GM21367 (cell line): ENCODE measurements at regions not wholly inside any gene's neighbourhood (a gene's known extent, or its start where the extent isn't known, plus 50 kb on each side); places are given as distances from the start of the nearest gene placed in this dataset.

Source experiments
- ATAC-seq: cut with Tn5 transposase; IDR thresholded peaks from one replicate; pipeline ENCODE4 v1.9.1; 2021; ENCODE audit not compliant: unreplicated experiment

GRCh38 chr4:160808174-160808573 lies 1355.6 kb downstream of the FSTL5 start:
- ATAC-seq = no peak

DNA sequence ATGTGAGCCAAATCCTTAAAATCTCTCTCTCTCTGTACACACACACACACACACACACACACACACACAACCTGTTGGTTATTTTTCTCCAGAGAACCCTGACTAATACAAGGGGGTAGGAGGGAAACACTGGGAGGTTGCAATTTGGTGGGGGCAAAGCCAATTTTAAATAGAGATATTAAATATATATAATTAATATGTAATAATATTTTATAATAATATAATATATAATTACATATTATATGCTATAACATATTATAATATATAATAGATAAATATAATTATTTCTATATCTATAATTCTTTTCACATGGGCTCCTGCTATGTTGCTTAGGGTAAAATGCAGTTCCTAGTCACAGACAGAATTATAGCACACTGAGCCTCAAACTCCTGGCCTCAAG lies 1354.2 kb downstream of the FSTL5 start:
- ATAC-seq = no peak

DNA sequence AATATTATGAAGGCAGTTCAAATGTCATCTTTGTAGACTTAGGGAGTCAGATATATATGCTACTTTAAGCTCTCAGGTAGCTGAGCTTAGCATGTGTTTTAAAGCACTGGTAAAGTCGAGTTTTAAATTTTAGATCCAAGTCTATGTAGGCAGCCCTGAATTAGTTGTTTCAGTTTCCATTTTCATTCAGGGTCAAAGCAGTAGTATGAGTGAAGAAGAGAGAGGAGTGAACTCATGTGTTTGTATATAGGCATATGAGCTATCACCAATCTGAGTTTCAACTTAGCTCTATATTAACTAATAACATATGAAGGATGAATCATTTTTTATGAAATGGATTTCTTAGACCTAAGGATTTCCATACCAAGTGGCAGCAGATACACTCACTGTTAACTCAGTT lies 1353.4 kb downstream of the FSTL5 start:
- ATAC-seq = no peak

DNA sequence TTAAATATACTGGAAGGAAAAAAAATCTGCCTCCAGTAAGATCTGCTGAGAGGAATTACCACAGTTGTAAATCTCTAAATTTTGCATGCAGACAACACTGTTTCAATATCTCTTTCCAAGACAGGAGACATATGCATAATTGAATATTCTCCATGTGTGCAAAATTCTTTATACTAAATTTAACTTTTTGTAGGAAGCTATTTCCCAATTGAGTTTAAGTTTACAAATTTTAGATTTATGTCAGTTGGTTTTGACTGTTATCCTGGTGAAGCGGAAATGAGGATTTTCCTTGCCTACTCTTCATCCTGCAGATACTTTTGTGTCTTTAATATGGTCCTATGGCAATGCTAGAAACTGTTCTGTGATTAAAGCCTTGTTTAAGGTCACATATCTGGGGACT lies 1352.9 kb downstream of the FSTL5 start:
- ATAC-seq = no peak

DNA sequence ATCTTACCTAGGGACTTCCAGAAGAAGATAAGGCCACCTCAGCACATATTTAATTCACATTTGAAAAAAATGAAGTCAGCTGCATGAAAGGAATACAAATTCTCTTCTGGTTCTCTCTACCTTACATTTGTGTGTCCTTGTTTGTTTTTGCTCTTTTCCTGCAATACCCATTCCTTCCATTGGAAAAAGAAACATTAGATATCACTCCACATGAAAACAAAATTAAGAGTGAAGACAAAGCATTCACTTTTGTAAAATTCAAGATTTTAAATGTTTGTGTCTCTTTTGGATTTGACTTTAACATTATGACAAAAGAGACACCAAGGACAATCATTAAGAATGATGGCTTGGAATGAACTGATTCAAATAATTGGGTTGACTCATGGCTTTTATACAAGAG lies 1351.8 kb downstream of the FSTL5 start:
- ATAC-seq = no peak

DNA sequence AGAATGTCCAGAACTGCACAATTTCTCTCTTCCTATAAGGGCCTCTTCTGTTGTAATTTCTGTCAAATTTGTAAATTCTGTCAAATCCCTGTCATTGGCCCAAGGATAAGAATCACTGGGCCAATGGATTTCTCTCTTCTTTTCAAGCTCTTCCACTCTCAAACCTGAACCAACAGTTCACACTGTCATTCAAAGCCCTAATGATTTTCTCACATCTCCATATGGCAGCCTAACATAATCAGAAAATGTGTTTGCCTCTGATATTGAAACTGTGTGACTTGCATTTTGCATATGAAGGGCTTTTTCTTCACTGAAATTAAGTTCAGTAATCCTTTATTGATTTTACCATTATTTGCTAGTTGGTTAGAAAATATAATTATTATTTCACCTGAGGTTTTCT lies 1349.1 kb downstream of the FSTL5 start:
- no peak for ATAC-seq

GRCh38 chr4:160818571-160818970 lies 1345.2 kb downstream of the FSTL5 start:
- ATAC-seq = no peak

- no peak for ATAC-seq
Observed at GRCh38 chr4:160819791-160820190, 1344.0 kb downstream of the FSTL5 start.

DNA sequence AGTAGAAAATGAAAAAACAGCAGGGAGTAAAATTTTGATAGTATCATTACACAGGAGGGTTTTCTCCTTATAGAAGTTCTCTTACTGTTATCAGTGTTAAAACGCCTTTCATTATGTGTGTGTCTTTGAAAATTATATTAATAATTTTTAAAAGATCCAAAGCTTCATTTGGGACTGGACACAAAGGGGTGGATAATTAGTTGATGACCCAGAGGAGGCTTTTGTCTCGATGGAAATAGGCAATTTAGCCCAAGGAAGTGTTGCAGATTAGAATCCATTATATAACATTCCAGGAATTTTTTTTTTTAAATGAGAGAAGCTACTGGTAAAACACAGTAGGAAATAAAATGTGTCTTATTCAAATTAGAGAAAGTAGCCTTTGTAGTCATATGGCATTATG lies 1339.3 kb downstream of the FSTL5 start:
- ATAC-seq = no peak

DNA sequence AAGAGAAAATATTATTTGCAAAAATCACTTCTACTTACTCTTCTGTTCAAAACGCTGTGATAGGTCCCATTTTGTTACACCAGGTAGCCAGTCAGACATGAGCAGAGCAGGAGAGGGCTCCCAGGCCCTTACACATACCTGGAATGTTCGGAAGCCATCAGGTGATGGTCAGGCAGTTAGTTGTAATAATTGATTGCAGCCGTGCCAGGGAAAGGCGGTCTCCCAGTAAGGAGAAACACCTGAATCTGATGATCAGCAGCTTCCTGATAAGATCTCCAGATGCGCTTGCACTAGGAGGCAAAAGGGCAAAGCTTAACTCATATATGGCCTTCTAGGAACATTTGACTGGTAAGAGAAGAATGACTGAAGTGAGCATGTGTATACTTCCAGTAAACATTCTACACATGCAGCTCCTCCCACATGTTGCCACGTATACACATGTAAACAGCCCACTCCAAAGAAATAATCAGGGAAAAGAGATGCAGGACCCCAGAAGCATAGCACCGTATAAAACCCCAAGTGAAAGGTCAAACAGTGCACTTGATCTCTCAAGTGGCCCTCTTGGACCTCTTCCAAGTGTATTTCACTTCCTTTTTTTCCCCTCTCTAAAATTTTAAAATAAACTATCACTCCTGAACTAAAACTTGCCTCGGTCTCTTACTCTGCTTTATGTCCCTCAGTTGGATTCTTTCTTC lies 1338.0 kb downstream of the FSTL5 start:
- ATAC-seq = no peak

DNA sequence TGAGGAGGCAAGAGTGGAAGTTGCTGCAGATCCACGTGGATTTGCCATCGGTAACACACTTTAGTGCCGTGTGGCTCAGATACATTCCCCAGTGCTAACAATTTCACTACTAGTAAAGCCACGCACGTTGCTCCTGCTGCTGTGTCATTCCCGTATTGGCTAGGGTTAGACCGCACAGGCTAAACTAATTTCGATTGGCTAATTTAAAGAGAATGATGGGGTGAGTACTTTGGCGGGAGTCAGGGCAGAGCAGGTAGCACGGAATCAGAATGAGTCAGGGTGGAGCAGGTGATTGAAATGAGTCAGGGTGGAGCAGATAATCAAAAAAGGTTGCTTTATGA lies 1337.5 kb downstream of the FSTL5 start:
- no peak for ATAC-seq

- no peak for ATAC-seq
Observed at GRCh38 chr4:160831165-160831922, 1332.5 kb downstream of the FSTL5 start.

DNA sequence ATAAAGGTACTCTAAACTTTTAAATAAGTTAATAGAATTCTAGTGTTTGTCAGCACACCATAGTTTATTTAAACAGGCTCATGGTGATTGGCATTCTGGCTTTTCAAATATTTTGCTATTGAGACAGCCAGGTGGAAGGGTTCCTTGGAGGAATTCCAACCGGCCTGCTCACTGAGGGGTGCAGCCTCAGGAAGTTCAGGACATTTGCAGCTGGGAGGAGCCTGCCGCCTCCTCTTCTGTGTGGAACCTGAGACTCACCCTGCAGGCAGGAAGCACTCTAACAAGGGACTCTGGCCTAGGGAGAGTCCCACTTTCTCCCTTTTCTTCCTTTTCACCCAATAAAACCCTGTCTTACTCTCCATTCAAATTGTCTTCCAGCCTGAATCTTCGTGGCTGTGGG lies 1328.0 kb downstream of the FSTL5 start:
- no peak for ATAC-seq

GRCh38 chr4:160836431-160836830 lies 1327.4 kb downstream of the FSTL5 start:
- ATAC-seq = no peak

DNA sequence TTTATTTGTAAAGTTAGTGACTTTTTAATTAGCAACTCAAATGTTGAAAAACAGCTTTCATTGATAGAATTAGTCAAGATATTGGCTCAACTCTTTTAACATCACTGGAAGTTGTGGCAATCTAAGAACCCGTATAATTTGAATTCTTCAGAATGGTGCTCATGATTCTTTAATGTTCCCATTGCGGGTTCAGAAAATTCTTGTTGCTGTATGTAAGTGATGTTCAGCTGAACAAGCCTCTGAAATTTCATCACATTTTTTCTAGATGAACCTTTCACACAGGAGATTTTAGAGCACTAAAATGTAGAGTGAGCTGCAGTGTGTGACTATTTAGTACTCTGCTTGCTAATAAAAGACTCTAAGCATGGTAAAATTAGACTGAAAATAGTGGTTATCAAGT lies 1317.7 kb downstream of the FSTL5 start:
- ATAC-seq = no peak

DNA sequence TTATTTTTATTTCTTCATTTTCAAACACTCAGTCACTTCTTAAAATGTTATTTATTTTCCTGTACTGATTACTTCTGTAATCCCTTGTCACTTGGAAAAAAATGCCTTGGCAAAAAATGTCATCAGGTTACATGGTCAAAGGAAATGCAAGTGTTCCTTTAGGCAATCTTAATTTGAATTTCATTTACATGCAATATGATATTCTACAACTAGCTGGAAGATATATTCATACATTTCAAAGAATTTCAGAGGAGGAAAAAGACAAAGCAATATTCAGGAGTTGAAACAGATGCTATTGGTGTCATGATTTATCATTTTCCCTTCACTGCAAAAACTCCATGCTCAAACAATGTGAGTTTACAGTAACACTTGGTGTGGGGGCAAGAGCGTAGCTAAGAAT lies 1316.6 kb downstream of the FSTL5 start:
- no peak for ATAC-seq

GRCh38 chr4:160848489-160848888 lies 1315.3 kb downstream of the FSTL5 start:
- ATAC-seq = no peak

DNA sequence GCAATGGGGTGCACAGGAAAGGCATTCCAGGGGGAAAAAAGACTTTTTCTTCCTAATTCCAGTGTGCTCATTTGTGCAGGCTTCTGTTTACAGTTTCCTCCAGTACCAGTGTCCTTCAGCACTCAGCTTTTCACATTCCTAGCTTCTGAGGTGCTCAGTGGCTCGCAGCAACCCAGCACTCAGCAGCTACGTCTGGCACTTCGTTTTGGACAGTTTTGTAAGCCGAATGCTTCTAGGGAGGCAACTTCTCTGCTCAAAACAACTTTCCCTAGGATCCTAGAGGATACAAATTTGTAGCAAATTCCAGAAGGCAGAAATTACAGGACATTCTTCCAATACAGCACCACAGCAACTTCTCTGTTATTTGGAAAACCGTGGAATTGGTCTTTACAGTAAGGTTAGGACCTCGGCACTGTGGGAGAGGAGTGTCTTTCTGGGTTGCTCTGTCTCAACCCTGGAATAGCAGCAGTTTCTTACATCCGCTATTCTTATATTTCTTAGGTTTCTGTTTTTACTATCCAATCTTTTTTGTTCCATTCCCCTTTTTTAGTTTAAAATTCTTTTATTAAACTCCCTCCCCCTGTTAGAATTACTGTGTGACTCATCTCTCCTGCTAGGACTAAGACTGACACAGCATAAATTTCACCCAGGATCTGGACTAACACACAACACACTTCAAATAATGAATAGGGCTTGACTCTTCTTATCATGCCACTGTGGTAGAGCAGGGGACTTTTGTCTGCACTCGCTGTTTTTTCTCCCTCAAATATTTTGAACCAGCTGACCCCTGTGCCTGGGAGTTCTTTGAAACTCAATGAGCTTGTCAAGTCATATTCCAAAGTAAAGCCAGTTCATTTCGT lies 1314.7 kb downstream of the FSTL5 start:
- ATAC-seq = no peak

DNA sequence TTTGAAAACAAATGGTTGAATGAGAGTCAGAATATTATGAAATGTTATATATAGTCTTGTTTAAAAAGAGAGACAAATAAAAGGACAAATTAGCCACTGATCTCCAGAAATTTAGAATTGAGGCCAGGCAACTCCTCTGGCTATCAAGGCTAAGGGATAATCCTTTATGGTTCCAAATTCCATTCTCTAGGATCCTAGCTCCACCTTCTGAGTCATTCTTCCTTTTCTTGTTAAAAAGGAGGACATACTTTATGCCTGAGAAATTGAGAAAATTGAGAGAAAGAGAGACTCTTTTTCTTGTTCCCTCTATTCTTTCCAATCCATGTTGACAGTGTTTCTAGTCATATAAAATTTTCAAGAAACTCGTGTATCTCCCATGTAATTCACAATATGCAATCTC lies 1299.5 kb downstream of the FSTL5 start:
- no peak for ATAC-seq

DNA sequence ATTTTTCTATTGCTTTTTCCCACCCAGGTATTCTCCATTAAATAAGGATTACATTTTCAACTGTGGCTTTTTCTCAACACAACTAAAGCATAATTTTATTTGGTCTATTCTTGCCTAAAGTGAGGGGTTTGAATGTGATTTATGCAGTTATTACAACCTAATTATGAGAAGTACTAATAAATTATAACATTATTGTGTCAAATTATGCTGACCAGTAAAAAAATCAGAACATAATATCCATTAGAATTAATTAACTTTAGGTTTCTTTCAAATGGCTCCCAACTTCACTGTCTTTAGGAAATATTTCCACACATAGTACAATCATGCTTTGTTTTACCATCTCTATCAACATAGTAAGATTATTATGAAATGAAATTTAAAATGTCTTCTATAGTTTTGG lies 1293.9 kb downstream of the FSTL5 start:
- no peak for ATAC-seq

DNA sequence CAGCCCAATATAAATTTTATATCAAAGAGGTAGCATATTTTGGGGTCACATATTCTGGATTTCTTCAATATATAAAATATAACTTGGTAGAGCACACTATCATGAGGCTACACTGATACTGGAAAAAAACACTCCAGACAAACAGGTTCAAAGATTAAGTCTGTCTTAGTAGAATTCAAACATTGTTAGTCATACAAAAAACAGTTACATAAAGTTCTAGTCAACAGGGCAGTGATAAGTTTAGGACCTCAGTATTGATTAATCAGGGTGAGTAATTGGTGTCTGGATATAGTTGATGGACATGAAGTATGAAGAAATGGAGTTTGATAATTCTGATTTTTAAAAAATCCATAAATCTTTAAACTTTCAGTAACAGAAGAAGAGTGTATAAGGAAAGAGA lies 1291.3 kb downstream of the FSTL5 start:
- no peak for ATAC-seq
